Mesendoderm (in vitro differentiated cells): ENCODE measurements at regions not wholly inside any gene's neighbourhood (a gene's known extent, or its start where the extent isn't known, plus 50 kb on each side); places are given as distances from the start of the nearest gene placed in this dataset.

Experiments
- DNase-seq: peaks from one replicate; pipeline ENCODE4 v3.0.0; 2013
- H2AK5ac ChIP-seq: 2 replicates; pipeline ENCODE4 v1.6.1; 2013; ENCODE audit warnings: low read length, inconsistent platforms
- H2BK120ac ChIP-seq: 2 replicates; pipeline ENCODE4 v1.6.1; 2013; ENCODE audit warnings: low read depth, mild to moderate bottlenecking, low read length, moderate library complexity, mixed read lengths
- H2BK15ac ChIP-seq: replicated peaks from 2 replicates; pipeline ENCODE4 v1.6.1; 2013; ENCODE audit warnings: low read depth, mild to moderate bottlenecking, moderate library complexity
- H2BK5ac ChIP-seq: 2 replicates; pipeline ENCODE4 v1.6.1; 2013; ENCODE audit warnings: low read length, inconsistent platforms
- H3K18ac ChIP-seq: 2 replicates; pipeline ENCODE4 v1.6.1; 2013; ENCODE audit warnings: mild to moderate bottlenecking, low read length, mixed read lengths
- H3K23ac ChIP-seq: one replicate; pipeline ENCODE4 v1.6.1; 2013; ENCODE audit warnings: low read length
- H3K27ac ChIP-seq: 2 replicates; pipeline ENCODE4 v1.5.1; 2013; ENCODE audit warnings: low read depth, mild to moderate bottlenecking, inconsistent platforms, low read length, moderate library complexity
- H3K27me3 ChIP-seq: 2 replicates; pipeline ENCODE4 v1.6.1; 2013; ENCODE audit warnings: low read length, control low read depth, mild to moderate bottlenecking, inconsistent platforms; ENCODE audit not compliant: insufficient read depth, poor library complexity
- H3K36me3 ChIP-seq: 2 replicates; pipeline ENCODE4 v1.6.1; 2013; ENCODE audit warnings: low read length, inconsistent platforms; ENCODE audit not compliant: control insufficient read depth, insufficient read depth
- H3K4ac ChIP-seq: one replicate; pipeline ENCODE4 v1.6.1; 2013; ENCODE audit warnings: low read depth, mild to moderate bottlenecking, low read length, moderate library complexity
- H3K4me1 ChIP-seq: 2 replicates; pipeline ENCODE4 v1.6.1; 2013; ENCODE audit warnings: low read depth, low read length, inconsistent platforms; ENCODE audit not compliant: control insufficient read depth
- H3K4me2 ChIP-seq: 2 replicates; pipeline ENCODE4 v1.6.1; 2013; ENCODE audit warnings: low read length
- H3K4me3 ChIP-seq: 2 replicates; pipeline ENCODE4 v1.5.1; 2013; ENCODE audit warnings: mild to moderate bottlenecking, low read length
- H3K56ac ChIP-seq: one replicate; pipeline ENCODE4 v1.6.1; 2013; ENCODE audit warnings: low read length
- H3K79me1 ChIP-seq: 2 replicates; pipeline ENCODE4 v1.6.1; 2013; ENCODE audit warnings: low read length, inconsistent platforms
- H3K79me2 ChIP-seq: 2 replicates; pipeline ENCODE4 v1.6.1; 2013; ENCODE audit warnings: mild to moderate bottlenecking, low read length; ENCODE audit not compliant: control insufficient read depth, insufficient read depth
- H3K9ac ChIP-seq: 2 replicates; pipeline ENCODE4 v1.6.1; 2013; ENCODE audit warnings: low read length, inconsistent platforms
- H4K5ac ChIP-seq: one replicate; pipeline ENCODE4 v1.6.1; 2013; ENCODE audit warnings: low read length
- H4K8ac ChIP-seq: one replicate; pipeline ENCODE4 v1.6.1; 2013; ENCODE audit warnings: low read depth, mild to moderate bottlenecking, control low read depth, low read length, moderate library complexity
- WGBS: extraction: QIAGEN DNeasy Blood & Tissue Kit; methylation state at CpG from one replicate; pipeline ENCODE4 v1.1.7; 2013; ENCODE audit warnings: low lambda C conversion rate, missing lambda C conversion rate; ENCODE audit not compliant: insufficient coverage; ENCODE audit errors: extremely low coverage; 5-methylcytosine and 5-hydroxymethylcytosine counted together

GRCh38 chr4:31043382-31044062 is 323.4 kb downstream of the PCDH7 start:
- Histone ChIP-seq H4K5ac (no peak overlapping the region), H3K4me1 (peaks cover 4% of the 10 kb centered on the region), H4K8ac (no peak overlapping the region), H3K79me2 (no peaks in the 10 kb centered on the region), H3K56ac (no peak overlapping the region), H2BK120ac (no peak overlapping the region), H3K79me1 (no peaks in the 10 kb centered on the region), H3K4me2 (no peak overlapping the region), H2AK5ac (no peak overlapping the region), H3K4me3 (no peak overlapping the region), H2BK5ac (no peak overlapping the region), H3K9ac (no peak overlapping the region), H2BK15ac (no peak overlapping the region), H3K23ac (no peak overlapping the region), H3K27ac (no peak overlapping the region), H3K18ac (no peak overlapping the region), H3K36me3 (no peaks in the 10 kb centered on the region), H3K27me3 (no peaks in the 10 kb centered on the region), H3K4ac (no peak overlapping the region)
- DNase-seq: peak; percentile 11
- WGBS: no CpG with 5 or more reads among the region's 1 CpG

- Histone ChIP-seq H3K4me2 (no peak overlapping the region), H3K18ac (no peak overlapping the region), H3K36me3 (no peaks in the 10 kb centered on the region), H3K4me1 (peaks cover 4% of the 10 kb centered on the region), H4K8ac (no peak overlapping the region), H2BK15ac (peak overlapping the region; percentile 19), H3K79me1 (no peaks in the 10 kb centered on the region), H3K9ac (no peak overlapping the region), H3K79me2 (no peaks in the 10 kb centered on the region), H3K56ac (no peak overlapping the region), H2BK120ac (no peak overlapping the region), H3K27ac (no peak overlapping the region), H2BK5ac (no peak overlapping the region), H3K27me3 (no peaks in the 10 kb centered on the region), H3K4ac (no peak overlapping the region), H4K5ac (no peak overlapping the region), H2AK5ac (no peak overlapping the region), H3K23ac (no peak overlapping the region), H3K4me3 (no peak overlapping the region)
- WGBS: no CpG with 5 or more reads among the region's 4 CpGs
- DNase-seq: no peak
Measured at GRCh38 chr4:31045151-31045550, 325.0 kb downstream of the PCDH7 start.

- H3K4ac ChIP-seq: no peak overlapping the region
- no peak overlapping the region for H4K8ac ChIP-seq
- H2BK120ac ChIP-seq: no peak overlapping the region
- DNase-seq: peak; percentile 11
- no peak overlapping the region for H2BK15ac ChIP-seq
- H3K36me3 ChIP-seq: no peaks in the 10 kb centered on the region
- no peak overlapping the region for H3K56ac ChIP-seq
- H3K18ac ChIP-seq: no peak overlapping the region
- no peaks in the 10 kb centered on the region for H3K27me3 ChIP-seq
- H2BK5ac ChIP-seq: no peak overlapping the region
- no peak overlapping the region for H3K4me3 ChIP-seq
- H4K5ac ChIP-seq: no peak overlapping the region
- no peak overlapping the region for H3K9ac ChIP-seq
- H3K4me2 ChIP-seq: no peak overlapping the region
- H3K23ac ChIP-seq: no peak overlapping the region
- no peak overlapping the region for H2AK5ac ChIP-seq
- no peak overlapping the region for H3K27ac ChIP-seq
- no CpG with 5 or more reads among the region's 2 CpGs for WGBS
- no peaks in the 10 kb centered on the region for H3K79me2 ChIP-seq
- peaks cover 4% of the 10 kb centered on the region for H3K4me1 ChIP-seq
- no peaks in the 10 kb centered on the region for H3K79me1 ChIP-seq
Measured at GRCh38 chr4:31045724-31046318, 325.7 kb downstream of the PCDH7 start.

- Histone ChIP-seq H3K4me2 (no peak overlapping the region), H3K27ac (no peak overlapping the region), H3K4me1 (no peaks in the 10 kb centered on the region), H2BK15ac (no peak overlapping the region), H3K18ac (no peak overlapping the region), H4K5ac (no peak overlapping the region), H3K27me3 (no peaks in the 10 kb centered on the region), H3K79me1 (no peaks in the 10 kb centered on the region), H3K23ac (no peak overlapping the region), H3K4ac (no peak overlapping the region), H3K9ac (no peak overlapping the region), H2BK5ac (no peak overlapping the region), H3K79me2 (no peaks in the 10 kb centered on the region), H3K36me3 (no peaks in the 10 kb centered on the region), H3K56ac (no peak overlapping the region), H2BK120ac (no peak overlapping the region), H2AK5ac (no peak overlapping the region), H4K8ac (no peak overlapping the region), H3K4me3 (no peak overlapping the region)
- no peak for DNase-seq
Measured at GRCh38 chr4:31051151-31051550, 331.0 kb downstream of the PCDH7 start.

DNA sequence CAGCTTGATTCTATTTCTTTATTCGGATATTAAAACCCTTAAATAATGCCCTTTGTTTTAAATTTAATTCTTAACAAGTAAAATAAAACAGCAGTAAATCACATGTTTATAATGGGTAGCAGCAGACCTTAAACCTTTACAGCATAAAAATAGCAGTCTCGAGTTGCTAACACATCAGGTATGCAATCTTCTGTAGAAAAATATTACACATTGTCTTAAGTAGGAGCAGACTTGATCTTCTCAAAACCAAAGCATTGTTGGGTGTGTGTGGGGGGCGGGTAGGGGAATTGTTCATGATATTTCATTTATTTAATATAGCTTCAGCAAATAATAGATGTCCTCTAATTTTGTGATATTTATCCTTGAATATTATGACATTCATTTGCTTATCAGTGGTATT is 331.4 kb downstream of the PCDH7 start:
- Histone ChIP-seq H3K18ac (no peak overlapping the region), H2BK120ac (no peak overlapping the region), H4K8ac (no peak overlapping the region), H2BK5ac (no peak overlapping the region), H3K4ac (no peak overlapping the region), H3K36me3 (no peaks in the 10 kb centered on the region), H2AK5ac (no peak overlapping the region), H3K4me3 (no peak overlapping the region), H3K23ac (no peak overlapping the region), H3K56ac (no peak overlapping the region), H3K79me2 (no peaks in the 10 kb centered on the region), H4K5ac (no peak overlapping the region), H3K79me1 (no peaks in the 10 kb centered on the region), H3K9ac (no peak overlapping the region), H3K27ac (no peak overlapping the region), H3K4me2 (no peak overlapping the region), H2BK15ac (no peak overlapping the region), H3K27me3 (no peaks in the 10 kb centered on the region), H3K4me1 (no peaks in the 10 kb centered on the region)
- DNase-seq: no peak
- no CpG with 5 or more reads among the region's 3 CpGs for WGBS

DNA sequence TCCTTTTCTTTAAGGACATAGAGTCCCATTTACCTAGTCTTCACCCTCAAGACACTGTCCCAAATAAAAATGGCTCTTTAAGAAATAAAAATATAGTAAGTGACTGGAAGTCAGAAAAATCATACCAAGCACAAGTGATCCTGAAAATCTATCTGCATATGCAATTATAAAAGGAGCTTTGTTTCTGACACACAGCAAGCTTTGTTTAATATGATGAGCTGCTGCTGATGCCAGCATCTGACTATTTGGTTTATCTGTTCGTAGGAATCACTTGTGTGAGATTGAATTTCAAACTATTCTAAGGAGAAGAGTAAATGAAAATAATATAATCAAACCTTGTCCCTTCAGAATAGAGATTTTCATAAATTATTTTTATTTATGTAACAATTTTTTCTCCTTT is 332.4 kb downstream of the PCDH7 start:
- Histone ChIP-seq H2BK15ac (no peak overlapping the region), H3K56ac (no peak overlapping the region), H3K36me3 (no peaks in the 10 kb centered on the region), H3K27me3 (no peaks in the 10 kb centered on the region), H3K9ac (no peak overlapping the region), H2AK5ac (no peak overlapping the region), H4K8ac (no peak overlapping the region), H3K4me1 (no peaks in the 10 kb centered on the region), H3K4ac (no peak overlapping the region), H3K27ac (no peak overlapping the region), H3K4me3 (no peak overlapping the region), H3K23ac (no peak overlapping the region), H4K5ac (no peak overlapping the region), H3K4me2 (no peak overlapping the region), H3K79me1 (no peaks in the 10 kb centered on the region), H3K79me2 (no peaks in the 10 kb centered on the region), H2BK5ac (no peak overlapping the region), H2BK120ac (no peak overlapping the region), H3K18ac (no peak overlapping the region)
- WGBS: no CpG with 5 or more reads among the region's 1 CpG
- no peak for DNase-seq
